ENCODE measurements at regions not wholly inside any gene's neighbourhood (a gene's known extent, or its start where the extent isn't known, plus 50 kb on each side); places are given as distances from the start of the nearest gene placed in this dataset.

- TF ChIP-seq CTCF (conservative IDR thresholded peaks at IDR 0.05; ENCODE audit: low read depth, low read length), result no peak
- TF ChIP-seq EZH2 (IDR thresholded peaks at IDR 0.05; ENCODE audit: borderline replicate concordance, low read depth, low read length, poor library complexity, severe bottlenecking), result no peak
Measured at GRCh38 chr18:22525883-22526282, 108.2 kb upstream of the CTAGE1 start.
